Umbilical cord (tissue), 1 donor: ENCODE measurements at regions not wholly inside any gene's neighbourhood (a gene's known extent, or its start where the extent isn't known, plus 50 kb on each side); places are given as distances from the start of the nearest gene placed in this dataset.
A peak's percentile ranks its signal among the peaks of the same experiment; 100 is the strongest.

Source experiments
- DNase-seq: peaks from one replicate; pipeline ENCODE4 v3.0.0-alpha.2; 2015; ENCODE audit warnings: low spot score

GRCh38 chr4:35252071-35252470 lies 992.2 kb downstream of the ARAP2 start:
- DNase-seq = no peak

- DNase-seq = no peak
Observed at GRCh38 chr4:35252866-35253265, 991.4 kb downstream of the ARAP2 start.

- no peak for DNase-seq
Observed at GRCh38 chr4:35253331-35253730, 991.0 kb downstream of the ARAP2 start.

GRCh38 chr4:35286434-35286833 lies 957.9 kb downstream of the ARAP2 start:
- DNase-seq = no peak

- DNase-seq = no peak
Observed at GRCh38 chr4:35300996-35301774, 943.1 kb downstream of the ARAP2 start.

GRCh38 chr4:35315419-35315818 lies 928.9 kb downstream of the ARAP2 start:
- DNase-seq = no peak

- DNase-seq = no peak
Observed at GRCh38 chr4:35325908-35326453, 918.3 kb downstream of the ARAP2 start.

- DNase-seq = no peak
Observed at GRCh38 chr4:35342833-35343232, 901.5 kb downstream of the ARAP2 start.

- DNase-seq = no peak
Observed at GRCh38 chr4:35347276-35347675, 897.0 kb downstream of the ARAP2 start.

GRCh38 chr4:35358001-35358584 lies 886.2 kb downstream of the ARAP2 start:
- DNase-seq = peak; percentile 83

- DNase-seq = no peak
Observed at GRCh38 chr4:35364321-35364870, 879.9 kb downstream of the ARAP2 start.

GRCh38 chr4:35365186-35365585 lies 879.1 kb downstream of the ARAP2 start:
- DNase-seq = peak; percentile 13

GRCh38 chr4:35399912-35400311 lies 844.4 kb downstream of the ARAP2 start:
- no peak for DNase-seq

- DNase-seq = no peak
Observed at GRCh38 chr4:35423104-35423503, 821.2 kb downstream of the ARAP2 start.

- DNase-seq = no peak
Observed at GRCh38 chr4:35447474-35447873, 796.8 kb downstream of the ARAP2 start.

GRCh38 chr4:35459045-35459444 lies 785.3 kb downstream of the ARAP2 start:
- DNase-seq = no peak

- DNase-seq = no peak
Observed at GRCh38 chr4:35461931-35462659, 782.2 kb downstream of the ARAP2 start.

GRCh38 chr4:35463251-35463952 lies 780.9 kb downstream of the ARAP2 start:
- DNase-seq = no peak

GRCh38 chr4:35464964-35465528 lies 779.3 kb downstream of the ARAP2 start:
- peak; percentile 20 for DNase-seq

GRCh38 chr4:35491093-35491492 lies 753.2 kb downstream of the ARAP2 start:
- DNase-seq = no peak

- no peak for DNase-seq
Observed at GRCh38 chr4:35493977-35494376, 750.3 kb downstream of the ARAP2 start.
